Nephron progenitor cell (in vitro differentiated cells): ENCODE measurements at regions not wholly inside any gene's neighbourhood (a gene's known extent, or its start where the extent isn't known, plus 50 kb on each side); places are given as distances from the start of the nearest gene placed in this dataset.

Source experiments
- DNase-seq: peaks from one replicate; pipeline ENCODE4 v3.0.0; 2021
- H3K27ac Mint-ChIP-seq: 2 replicates; pipeline ENCODE4 v1.8.0; 2021; ENCODE audit warnings: mild to moderate bottlenecking, moderate library complexity, mixed read lengths
- H3K27me3 Mint-ChIP-seq: 2 replicates; pipeline ENCODE4 v1.8.0; 2021; ENCODE audit warnings: mild to moderate bottlenecking, low read depth, mixed read lengths; ENCODE audit not compliant: poor library complexity
- H3K36me3 Mint-ChIP-seq: 2 replicates; pipeline ENCODE4 v1.8.0; 2021; ENCODE audit warnings: low read depth, mixed read lengths
- H3K4me1 Mint-ChIP-seq: 2 replicates; pipeline ENCODE4 v1.8.0; 2021; ENCODE audit warnings: mixed read lengths
- H3K4me3 Mint-ChIP-seq: 2 replicates; pipeline ENCODE4 v1.8.0; 2021; ENCODE audit warnings: mild to moderate bottlenecking, moderate library complexity, mixed read lengths
- H3K9me3 Mint-ChIP-seq: 2 replicates; pipeline ENCODE4 v1.8.0; 2021; ENCODE audit warnings: mild to moderate bottlenecking, moderate library complexity, mixed read lengths
- CTCF ChIP-seq: fragments of 200-600 bp; sonication (generic); IDR thresholded peaks from 2 replicates; pipeline ENCODE4 v1.5.0; 2021; ENCODE audit warnings: antibody characterized with exemption

GRCh38 chr5:82704381-82704780, 372.8 kb downstream of the TMEM167A start:
- no peak overlapping the region for H3K4me3 Mint-ChIP-seq
- H3K27ac Mint-ChIP-seq, result no peak overlapping the region
- peaks cover 5% of the 10 kb centered on the region for H3K4me1 Mint-ChIP-seq
- TF ChIP-seq CTCF, result no peak
- no peak for DNase-seq
- no peaks in the 10 kb centered on the region for H3K36me3 Mint-ChIP-seq
- H3K27me3 Mint-ChIP-seq, result peaks cover 1% of the 10 kb centered on the region
- H3K9me3 Mint-ChIP-seq, result no peaks in the 10 kb centered on the region

GRCh38 chr5:82702046-82702445, 375.1 kb downstream of the TMEM167A start:
- no peaks in the 10 kb centered on the region for H3K9me3 Mint-ChIP-seq
- H3K27me3 Mint-ChIP-seq, result peaks cover 7% of the 10 kb centered on the region
- H3K27ac Mint-ChIP-seq, result no peak overlapping the region
- peaks cover under 1% of the 10 kb centered on the region for H3K4me1 Mint-ChIP-seq
- no peak overlapping the region for H3K4me3 Mint-ChIP-seq
- no peak for DNase-seq
- H3K36me3 Mint-ChIP-seq, result no peaks in the 10 kb centered on the region
- no peak for TF ChIP-seq CTCF

- H3K27me3 Mint-ChIP-seq, result peaks cover 9% of the 10 kb centered on the region
- DNase-seq, result no peak
- no peak for TF ChIP-seq CTCF
- no peaks in the 10 kb centered on the region for H3K36me3 Mint-ChIP-seq
- H3K4me1 Mint-ChIP-seq, result no peaks in the 10 kb centered on the region
- H3K27ac Mint-ChIP-seq, result no peak overlapping the region
- H3K9me3 Mint-ChIP-seq, result no peaks in the 10 kb centered on the region
- no peak overlapping the region for H3K4me3 Mint-ChIP-seq
Measured at GRCh38 chr5:82699737-82700136, 377.5 kb downstream of the TMEM167A start.

- H3K9me3 Mint-ChIP-seq, result no peaks in the 10 kb centered on the region
- no peak for TF ChIP-seq CTCF
- no peak overlapping the region for H3K27ac Mint-ChIP-seq
- H3K4me1 Mint-ChIP-seq, result no peaks in the 10 kb centered on the region
- no peaks in the 10 kb centered on the region for H3K36me3 Mint-ChIP-seq
- no peak overlapping the region for H3K4me3 Mint-ChIP-seq
- H3K27me3 Mint-ChIP-seq, result peaks cover 15% of the 10 kb centered on the region
- no peak for DNase-seq
Measured at GRCh38 chr5:82698026-82698425, 379.2 kb downstream of the TMEM167A start.

GRCh38 chr5:82694711-82695285, 382.4 kb downstream of the TMEM167A start:
- TF ChIP-seq CTCF, result no peak
- Mint-ChIP-seq H3K27ac (no peak overlapping the region), H3K36me3 (no peaks in the 10 kb centered on the region), H3K4me1 (no peaks in the 10 kb centered on the region), H3K9me3 (no peaks in the 10 kb centered on the region), H3K4me3 (no peak overlapping the region), H3K27me3 (peaks cover 15% of the 10 kb centered on the region)
- no peak for DNase-seq

- Mint-ChIP-seq H3K4me3 (no peak overlapping the region), H3K27me3 (peaks cover 9% of the 10 kb centered on the region), H3K9me3 (no peaks in the 10 kb centered on the region), H3K4me1 (no peaks in the 10 kb centered on the region), H3K27ac (no peak overlapping the region), H3K36me3 (no peaks in the 10 kb centered on the region)
- no peak for TF ChIP-seq CTCF
- no peak for DNase-seq
Measured at GRCh38 chr5:82692826-82693225, 384.4 kb downstream of the TMEM167A start.
